ENCODE measurements at regions not wholly inside any gene's neighbourhood (a gene's known extent, or its start where the extent isn't known, plus 50 kb on each side); places are given as distances from the start of the nearest gene placed in this dataset.

DNA sequence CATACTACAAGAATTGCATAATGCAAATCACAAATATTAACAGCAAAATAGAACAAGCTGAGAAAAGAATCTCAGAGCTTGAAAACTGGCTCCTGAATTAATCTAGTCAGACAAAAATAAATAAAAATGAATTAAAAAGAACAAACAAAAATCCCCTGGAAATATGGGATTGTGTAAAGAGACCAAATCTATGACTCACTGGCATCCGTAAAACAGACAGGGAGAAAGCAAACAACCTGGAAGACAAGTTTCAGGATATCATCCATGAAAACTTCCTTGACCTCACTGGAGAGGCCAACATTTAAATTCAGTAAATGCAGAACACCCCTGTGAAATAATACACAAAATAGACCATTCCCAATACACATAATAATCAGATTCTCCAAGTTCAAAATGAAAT is 229.3 kb upstream of the CTNND2 start:
- TF ChIP-seq, protein P1, sequence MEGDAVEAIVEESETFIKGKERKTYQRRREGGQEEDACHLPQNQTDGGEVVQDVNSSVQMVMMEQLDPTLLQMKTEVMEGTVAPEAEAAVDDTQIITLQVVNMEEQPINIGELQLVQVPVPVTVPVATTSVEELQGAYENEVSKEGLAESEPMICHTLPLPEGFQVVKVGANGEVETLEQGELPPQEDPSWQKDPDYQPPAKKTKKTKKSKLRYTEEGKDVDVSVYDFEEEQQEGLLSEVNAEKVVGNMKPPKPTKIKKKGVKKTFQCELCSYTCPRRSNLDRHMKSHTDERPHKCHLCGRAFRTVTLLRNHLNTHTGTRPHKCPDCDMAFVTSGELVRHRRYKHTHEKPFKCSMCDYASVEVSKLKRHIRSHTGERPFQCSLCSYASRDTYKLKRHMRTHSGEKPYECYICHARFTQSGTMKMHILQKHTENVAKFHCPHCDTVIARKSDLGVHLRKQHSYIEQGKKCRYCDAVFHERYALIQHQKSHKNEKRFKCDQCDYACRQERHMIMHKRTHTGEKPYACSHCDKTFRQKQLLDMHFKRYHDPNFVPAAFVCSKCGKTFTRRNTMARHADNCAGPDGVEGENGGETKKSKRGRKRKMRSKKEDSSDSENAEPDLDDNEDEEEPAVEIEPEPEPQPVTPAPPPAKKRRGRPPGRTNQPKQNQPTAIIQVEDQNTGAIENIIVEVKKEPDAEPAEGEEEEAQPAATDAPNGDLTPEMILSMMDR (IDR thresholded peaks at IDR 0.05; ENCODE audit: low read depth, low read length, poor library complexity, severe bottlenecking): no peak
- TF ChIP-seq EZH2phosphoT487 (IDR thresholded peaks at IDR 0.05; ENCODE audit: borderline replicate concordance, low read length): no peak

Data from DOHH2 (cell line).